SU-DHL-6 (cell line): ENCODE measurements at regions not wholly inside any gene's neighbourhood (a gene's known extent, or its start where the extent isn't known, plus 50 kb on each side); places are given as distances from the start of the nearest gene placed in this dataset.

Experiments used
- H2AFZ ChIP-seq: fragments of 200-600 bp; sonication (generic); 2 replicates; pipeline ENCODE4 v1.6.1; 2014; ENCODE audit warnings: low read depth, mild to moderate bottlenecking, moderate library complexity, mixed read lengths, antibody characterized with exemption, low read length; ENCODE audit not compliant: severe bottlenecking
- H3F3A ChIP-seq: fragments of 200-600 bp; shearing (Covaris generic); 2 replicates; pipeline ENCODE4 v1.6.0; 2016; ENCODE audit warnings: antibody characterized with exemption, mild to moderate bottlenecking; ENCODE audit not compliant: insufficient read depth
- H3K27ac ChIP-seq: fragments of 200-600 bp; sonication (generic); 2 replicates; pipeline ENCODE4 v1.5.1; 2016; ENCODE audit warnings: low read depth, mild to moderate bottlenecking, low read length, moderate library complexity, mixed read lengths
- H3K27me3 ChIP-seq: fragments of 200-600 bp; sonication (generic), shearing (Covaris generic); 2 replicates; pipeline ENCODE4 v1.6.0; 2014; ENCODE audit warnings: mild to moderate bottlenecking, low read length
- H3K36me3 ChIP-seq: fragments of 200-600 bp; sonication (generic); 2 replicates; pipeline ENCODE4 v1.6.1; 2014; ENCODE audit warnings: mild to moderate bottlenecking, low read length, mixed read lengths
- H3K4me2 ChIP-seq: fragments of 300-600, 200-600 bp; shearing (Covaris generic), sonication (generic); 2 replicates; pipeline ENCODE4 v1.6.0; 2014; ENCODE audit warnings: low read length, low read depth, mild to moderate bottlenecking; ENCODE audit not compliant: poor library complexity, severe bottlenecking
- H3K4me3 ChIP-seq: fragments of 200-600 bp; sonication (generic); 2 replicates; pipeline ENCODE4 v1.5.1; 2014; ENCODE audit warnings: antibody characterized with exemption, low read length, mild to moderate bottlenecking, mixed read lengths; ENCODE audit not compliant: insufficient read depth, poor library complexity, severe bottlenecking
- H3K79me2 ChIP-seq: fragments of 200-600 bp; sonication (generic); 2 replicates; pipeline ENCODE4 v1.6.1; 2014; ENCODE audit warnings: mild to moderate bottlenecking, low read length, moderate library complexity; ENCODE audit not compliant: insufficient read depth
- H3K9ac ChIP-seq: fragments of 200-600 bp; sonication (generic); 2 replicates; pipeline ENCODE4 v1.7.0; 2014; ENCODE audit warnings: mild to moderate bottlenecking, low read length
- H3K9me2 ChIP-seq: fragments of 200-600 bp; sonication (generic); replicated peaks from 2 replicates; pipeline ENCODE4 v1.6.1; 2014; ENCODE audit warnings: low read length; ENCODE audit not compliant: insufficient read depth
- H3K9me3 ChIP-seq: fragments of 200-600 bp; sonication (generic); 2 replicates; pipeline ENCODE4 v1.6.1; 2014; ENCODE audit warnings: low read length, mixed read lengths; ENCODE audit not compliant: insufficient read depth
- H4K20me1 ChIP-seq: fragments of 200-600 bp; sonication (generic); 2 replicates; pipeline ENCODE4 v1.6.1; 2014; ENCODE audit warnings: low read depth, mild to moderate bottlenecking, antibody characterized with exemption, low read length, moderate library complexity, mixed read lengths
- EZH2phosphoT487 ChIP-seq: fragments of 200-600 bp; sonication (generic), shearing (Covaris generic); conservative IDR thresholded peaks from 2 replicates; pipeline ENCODE4 v1.6.1; 2018; ENCODE audit warnings: mild to moderate bottlenecking, antibody characterized with exemption, low read length, moderate library complexity, mixed read lengths
- TF ChIP-seq, protein P1 (sequence below): fragments of 200-600 bp; sonication (generic); IDR thresholded peaks from one replicate; pipeline ENCODE4 v1.5.1; 2017; ENCODE audit warnings: antibody characterized with exemption, mild to moderate bottlenecking, low read length, moderate library complexity; ENCODE audit not compliant: insufficient read depth, poor library complexity, severe bottlenecking

DNA sequence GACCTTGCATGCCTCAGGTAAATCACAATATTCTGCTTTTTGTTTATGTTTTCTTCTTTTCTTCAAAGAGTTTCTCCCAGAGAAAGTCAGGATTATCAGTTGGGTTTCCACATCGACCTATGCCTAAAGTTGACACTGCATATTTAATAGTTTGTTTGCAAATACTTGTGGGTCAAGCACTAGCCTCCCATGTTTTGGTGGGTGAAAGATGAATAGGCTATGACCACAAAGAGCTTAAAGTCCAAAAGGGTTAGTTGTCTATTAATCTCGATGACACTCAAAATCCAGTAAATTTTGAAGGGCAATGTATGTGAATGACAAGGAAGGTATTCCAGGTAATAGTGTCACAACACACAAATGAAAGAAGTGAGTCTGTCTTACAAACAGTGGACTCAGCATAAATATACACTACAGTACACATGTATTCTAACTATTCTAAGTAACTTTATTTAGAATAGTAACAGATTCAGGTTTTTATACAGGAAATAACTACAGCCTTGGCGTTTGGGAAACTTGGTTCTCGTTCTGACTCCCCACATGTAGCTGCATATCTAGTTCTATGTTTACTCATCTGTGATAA lies 667.1 kb downstream of the PCDH17 start:
- no peak overlapping the region for H2AFZ ChIP-seq
- H3K36me3 ChIP-seq: no peaks in the 10 kb centered on the region
- no peak overlapping the region for H3K4me3 ChIP-seq
- no peak overlapping the region for H3K9ac ChIP-seq
- no peak overlapping the region for H3K4me2 ChIP-seq
- H3K79me2 ChIP-seq: no peaks in the 10 kb centered on the region
- TF ChIP-seq, protein P1, sequence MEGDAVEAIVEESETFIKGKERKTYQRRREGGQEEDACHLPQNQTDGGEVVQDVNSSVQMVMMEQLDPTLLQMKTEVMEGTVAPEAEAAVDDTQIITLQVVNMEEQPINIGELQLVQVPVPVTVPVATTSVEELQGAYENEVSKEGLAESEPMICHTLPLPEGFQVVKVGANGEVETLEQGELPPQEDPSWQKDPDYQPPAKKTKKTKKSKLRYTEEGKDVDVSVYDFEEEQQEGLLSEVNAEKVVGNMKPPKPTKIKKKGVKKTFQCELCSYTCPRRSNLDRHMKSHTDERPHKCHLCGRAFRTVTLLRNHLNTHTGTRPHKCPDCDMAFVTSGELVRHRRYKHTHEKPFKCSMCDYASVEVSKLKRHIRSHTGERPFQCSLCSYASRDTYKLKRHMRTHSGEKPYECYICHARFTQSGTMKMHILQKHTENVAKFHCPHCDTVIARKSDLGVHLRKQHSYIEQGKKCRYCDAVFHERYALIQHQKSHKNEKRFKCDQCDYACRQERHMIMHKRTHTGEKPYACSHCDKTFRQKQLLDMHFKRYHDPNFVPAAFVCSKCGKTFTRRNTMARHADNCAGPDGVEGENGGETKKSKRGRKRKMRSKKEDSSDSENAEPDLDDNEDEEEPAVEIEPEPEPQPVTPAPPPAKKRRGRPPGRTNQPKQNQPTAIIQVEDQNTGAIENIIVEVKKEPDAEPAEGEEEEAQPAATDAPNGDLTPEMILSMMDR: no peak
- TF ChIP-seq EZH2phosphoT487: no peak
- no peaks in the 10 kb centered on the region for H3K9me3 ChIP-seq
- H3K27me3 ChIP-seq: no peaks in the 10 kb centered on the region
- no peak overlapping the region for H3K27ac ChIP-seq
- H4K20me1 ChIP-seq: no peaks in the 10 kb centered on the region
- H3K9me2 ChIP-seq: no peaks in the 10 kb centered on the region
- no peaks in the 10 kb centered on the region for H3F3A ChIP-seq

DNA sequence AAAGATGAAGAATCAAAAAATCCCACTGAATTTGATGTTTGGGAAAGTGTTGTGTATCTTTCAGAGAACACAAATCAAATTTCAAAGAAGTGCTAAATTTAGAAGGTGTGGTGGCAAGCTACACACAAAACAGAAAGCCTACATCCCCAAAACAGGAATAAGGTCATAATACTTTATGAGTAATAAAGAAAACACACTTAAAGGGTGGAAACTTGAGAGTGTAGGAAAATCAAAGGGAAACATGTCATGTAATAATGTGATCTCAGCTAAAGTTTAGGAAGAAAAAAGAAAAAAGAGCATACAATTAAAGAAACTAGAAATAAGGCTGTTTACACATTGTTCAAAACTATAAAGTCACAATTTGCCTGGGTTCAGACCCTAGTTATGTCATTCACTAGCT lies 668.7 kb downstream of the PCDH17 start:
- no peaks in the 10 kb centered on the region for H3K79me2 ChIP-seq
- no peak overlapping the region for H3K4me3 ChIP-seq
- no peak overlapping the region for H3K9ac ChIP-seq
- H4K20me1 ChIP-seq: no peaks in the 10 kb centered on the region
- H3K9me3 ChIP-seq: no peaks in the 10 kb centered on the region
- no peak for TF ChIP-seq EZH2phosphoT487
- TF ChIP-seq, protein P1: no peak
- H3K27me3 ChIP-seq: no peaks in the 10 kb centered on the region
- no peaks in the 10 kb centered on the region for H3F3A ChIP-seq
- H2AFZ ChIP-seq: no peak overlapping the region
- no peaks in the 10 kb centered on the region for H3K36me3 ChIP-seq
- no peak overlapping the region for H3K4me2 ChIP-seq
- no peaks in the 10 kb centered on the region for H3K9me2 ChIP-seq
- no peak overlapping the region for H3K27ac ChIP-seq

DNA sequence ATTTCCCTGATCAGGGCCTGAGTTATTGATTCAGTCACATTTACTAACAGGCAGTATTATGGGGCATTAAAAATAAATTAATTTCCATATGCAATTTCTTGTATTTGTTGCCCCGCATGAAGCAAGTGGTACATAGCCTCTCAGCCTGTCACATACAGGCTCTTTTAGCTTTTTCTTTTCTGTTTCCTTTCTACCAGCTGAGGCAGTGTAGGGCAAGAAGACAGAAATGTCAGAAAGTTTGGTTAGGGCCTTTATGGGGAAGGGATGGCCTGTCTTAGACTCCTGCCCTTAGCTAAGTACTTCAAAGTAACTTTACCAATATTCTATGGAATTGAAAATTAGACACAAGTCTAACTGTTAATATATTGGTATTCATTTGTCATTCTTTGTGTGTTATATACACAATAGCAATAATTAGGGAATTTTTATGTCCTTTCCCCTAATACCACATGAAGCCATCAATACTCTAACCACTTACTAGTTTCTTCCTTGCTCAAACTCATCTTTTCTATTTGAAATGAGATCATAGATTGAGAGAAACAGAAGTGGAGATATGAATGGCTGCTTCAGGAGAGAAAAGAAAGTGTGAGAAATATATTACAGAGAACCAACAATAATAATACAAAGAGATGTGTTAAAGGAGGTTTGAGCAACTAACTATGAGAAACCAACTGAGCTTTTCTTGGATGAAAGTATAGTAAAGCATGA lies 669.6 kb downstream of the PCDH17 start:
- Histone ChIP-seq H3K9me2 (no peaks in the 10 kb centered on the region), H3K9me3 (no peaks in the 10 kb centered on the region), H3K4me2 (no peak overlapping the region), H2AFZ (no peak overlapping the region), H4K20me1 (no peaks in the 10 kb centered on the region), H3K9ac (no peak overlapping the region), H3F3A (no peaks in the 10 kb centered on the region), H3K4me3 (no peak overlapping the region), H3K27ac (no peak overlapping the region), H3K27me3 (no peaks in the 10 kb centered on the region), H3K36me3 (no peaks in the 10 kb centered on the region), H3K79me2 (no peaks in the 10 kb centered on the region)
- no peak for TF ChIP-seq EZH2phosphoT487
- TF ChIP-seq, protein P1: no peak
